ENCODE measurements at regions not wholly inside any gene's neighbourhood (a gene's known extent, or its start where the extent isn't known, plus 50 kb on each side); places are given as distances from the start of the nearest gene placed in this dataset.
A peak's percentile ranks its signal among the peaks of the same experiment; 100 is the strongest.
"Not testable (repeated sequence)": the region's sequence is repeated elsewhere in the genome, so short reads cannot be mapped to it uniquely, and the experiment has no call there.

DNA sequence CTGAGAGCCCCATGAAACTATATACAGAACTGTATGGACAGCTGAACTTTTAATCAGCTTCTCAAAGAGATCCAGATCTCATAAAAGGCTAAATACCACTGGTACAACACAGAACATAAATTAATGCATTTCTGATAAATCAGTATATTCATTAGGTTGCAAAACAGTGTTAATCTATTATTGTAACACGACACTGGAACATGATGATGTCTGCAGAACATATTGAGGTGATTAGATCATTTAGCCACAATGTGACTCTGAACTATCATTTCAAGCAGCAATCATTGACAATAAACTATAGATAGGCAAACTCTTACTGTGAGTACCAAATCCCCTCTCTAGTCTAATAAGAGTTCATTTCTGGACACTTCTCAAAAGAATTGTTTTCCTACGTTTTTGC, 50.3 kb downstream of the GASK1B start:
- peak; percentile 8 for DNase-seq

DNA sequence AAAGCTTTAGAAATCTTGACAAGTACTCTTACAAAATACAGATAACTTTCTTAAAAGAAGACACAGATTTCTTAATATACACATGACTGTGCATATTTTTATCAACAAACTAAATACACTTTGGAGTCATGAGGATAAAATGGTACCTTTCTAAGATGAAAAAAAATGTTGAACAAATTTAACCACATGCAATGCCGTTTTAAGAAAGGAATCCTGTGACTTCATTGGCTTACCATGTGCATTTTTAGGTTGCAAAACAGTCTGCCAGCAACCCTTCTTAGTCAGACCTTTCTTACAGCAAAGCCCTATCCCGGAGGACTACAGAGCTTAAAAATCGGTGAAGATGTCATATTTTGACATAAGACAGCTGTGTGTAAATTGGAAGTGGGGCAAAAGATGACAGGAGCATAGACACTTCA, 51.7 kb downstream of the GASK1B start:
- peak; percentile 89 for DNase-seq

DNA sequence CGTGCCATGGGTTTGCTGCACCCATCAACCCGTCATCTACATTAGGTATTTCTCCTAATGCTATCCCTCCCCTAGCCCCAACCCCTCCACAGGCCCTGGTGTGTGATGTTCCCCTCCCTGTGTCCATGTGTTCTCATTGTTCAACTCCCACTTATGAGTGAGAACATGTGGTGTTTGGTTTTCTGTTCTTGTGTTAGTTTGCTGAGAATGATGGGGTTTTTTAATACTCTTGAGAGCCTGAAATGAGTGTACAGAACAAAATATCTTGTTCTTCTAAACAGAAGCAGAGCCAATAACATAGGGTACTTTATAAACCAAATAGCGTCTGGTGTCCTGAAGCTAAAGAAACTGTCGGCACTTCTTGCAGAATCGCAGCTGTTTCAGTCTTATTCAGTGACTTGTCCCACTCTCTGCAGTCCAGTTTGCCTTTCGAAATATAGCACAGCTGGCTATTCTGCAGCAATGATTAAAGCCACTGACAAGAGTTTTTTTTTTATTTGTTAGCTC, 52.1 kb downstream of the GASK1B start:
- DNase-seq, result not testable (repeated sequence)

DNA sequence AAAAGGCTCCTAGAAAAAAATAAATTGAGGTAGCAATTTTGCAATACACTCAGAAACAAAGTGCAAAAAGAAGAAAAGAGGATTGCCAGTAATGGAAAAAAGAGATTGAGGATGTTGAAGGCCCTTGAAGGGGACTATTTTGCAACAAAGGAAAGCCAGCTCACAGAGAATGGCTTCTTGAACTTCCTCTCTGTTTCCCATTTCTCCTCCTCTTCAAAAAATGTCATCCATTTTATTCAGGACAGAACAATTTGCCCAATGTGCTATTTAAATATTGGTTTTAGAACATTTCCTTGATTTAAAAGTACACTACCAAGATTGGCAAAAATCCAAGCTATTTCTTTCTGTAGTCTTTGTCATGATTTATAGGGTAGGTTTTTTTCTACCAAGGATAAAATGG, 60.2 kb downstream of the GASK1B start:
- no peak for DNase-seq

DNA sequence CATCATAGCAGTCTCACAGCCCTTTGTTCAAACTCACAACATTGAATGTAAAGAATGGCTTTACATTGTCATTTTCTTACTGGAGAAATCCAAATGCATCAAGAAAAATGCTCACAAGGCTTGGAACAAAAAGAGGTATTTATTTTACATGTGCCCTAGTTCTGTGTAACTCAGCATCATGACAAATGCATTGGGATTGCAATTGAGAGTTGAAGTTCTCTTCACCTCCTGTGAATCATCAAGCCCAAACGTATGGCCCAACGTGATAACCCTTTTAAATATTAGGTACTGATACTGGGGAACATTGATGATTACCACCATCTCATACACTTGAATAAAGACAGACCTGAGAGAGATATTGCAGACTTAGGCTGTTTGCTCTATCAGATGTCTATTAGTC, 61.6 kb downstream of the GASK1B start:
- no peak for DNase-seq

DNA sequence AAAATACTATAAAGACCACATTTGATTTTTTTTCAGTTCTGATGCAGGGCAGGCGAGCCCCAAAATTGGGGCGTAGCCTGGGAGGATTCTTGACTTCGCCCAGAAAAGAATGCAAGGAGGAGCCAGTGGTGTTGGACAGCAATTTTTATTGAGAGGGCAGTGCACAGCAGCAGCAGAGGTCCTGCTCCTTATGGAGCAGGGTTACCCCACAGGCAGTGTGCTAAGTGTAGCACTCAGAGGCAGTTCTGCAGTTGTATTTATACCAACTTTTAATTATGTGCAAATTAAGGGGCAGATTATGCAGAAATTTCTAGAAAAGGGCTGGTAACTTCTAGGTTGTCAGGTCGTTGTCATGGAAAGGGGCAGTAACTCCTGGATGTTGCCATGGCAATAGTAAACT, 69.9 kb downstream of the GASK1B start:
- no peak for DNase-seq

DNA sequence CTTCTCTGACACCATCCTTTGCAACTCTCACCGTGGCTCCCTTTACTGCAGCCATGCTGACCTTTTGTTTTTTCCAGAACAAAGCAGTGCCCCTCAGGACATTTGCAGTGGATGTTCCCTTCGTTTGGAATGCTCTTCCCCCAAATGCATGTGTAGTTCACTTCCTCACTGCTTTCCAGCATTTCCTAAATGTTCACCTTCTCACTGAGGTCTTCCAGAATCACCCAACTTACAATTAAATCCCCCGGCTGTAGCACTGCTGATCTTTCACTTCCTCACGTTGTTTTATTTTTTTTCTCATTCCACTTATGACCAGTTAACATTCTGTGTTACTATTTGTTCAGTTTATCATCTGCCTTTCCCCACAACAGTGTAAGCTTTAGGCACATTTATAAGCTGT, 73.1 kb downstream of the GASK1B start:
- no peak for DNase-seq

DNA sequence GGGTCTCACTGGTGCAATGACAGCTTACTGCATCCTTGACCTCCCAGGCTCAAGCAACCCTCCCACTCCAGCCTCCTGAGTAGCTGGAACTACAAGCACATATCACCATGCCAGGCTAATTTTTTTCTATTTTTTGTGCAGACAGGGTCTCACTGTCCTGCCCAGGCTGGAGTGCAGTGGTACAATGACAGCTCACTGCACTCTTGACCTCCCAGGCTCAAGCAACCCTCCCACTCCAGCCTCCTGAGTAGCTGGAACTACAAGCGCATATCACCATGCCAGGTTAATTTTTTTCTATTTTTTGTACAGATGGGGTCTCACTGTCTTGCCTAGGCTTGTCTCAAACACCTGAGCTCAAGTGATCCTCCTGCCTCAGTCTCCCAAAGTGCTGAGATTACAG, 74.0 kb downstream of the GASK1B start:
- DNase-seq, result no peak

DNA sequence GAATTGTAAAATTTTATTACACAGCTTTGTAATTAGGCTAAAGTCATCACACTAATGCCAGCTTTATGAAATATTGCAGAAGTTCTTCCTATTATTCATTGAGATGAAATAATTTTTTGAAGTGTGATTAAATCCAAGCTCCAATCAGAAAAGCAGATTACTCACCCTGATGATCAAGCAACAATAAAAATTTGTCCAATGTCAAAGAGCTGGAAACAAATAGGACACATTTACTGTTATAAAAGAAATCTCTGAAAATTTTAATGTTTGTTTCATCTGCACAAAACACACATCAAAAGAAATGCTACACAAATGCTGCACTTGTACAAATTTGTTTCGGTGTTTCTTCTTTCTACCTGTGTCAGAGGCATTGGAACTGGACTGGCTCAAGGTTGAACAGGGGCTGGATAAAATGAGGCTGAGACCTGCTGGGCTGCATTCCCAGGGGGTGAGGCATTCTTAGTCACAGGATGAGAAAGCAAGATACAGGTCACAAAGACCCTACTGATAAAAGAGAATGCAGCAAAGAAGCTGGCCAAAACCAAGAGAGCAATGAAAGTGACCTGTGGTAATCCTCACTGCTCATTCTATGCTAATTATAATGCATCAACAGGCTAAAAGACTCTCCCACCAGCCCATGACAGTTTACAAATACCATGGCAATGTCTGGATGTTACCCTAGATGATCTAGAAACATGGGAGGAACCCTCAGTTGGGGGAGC, 78.3 kb downstream of the GASK1B start:
- DNase-seq, result peak; percentile 63

DNA sequence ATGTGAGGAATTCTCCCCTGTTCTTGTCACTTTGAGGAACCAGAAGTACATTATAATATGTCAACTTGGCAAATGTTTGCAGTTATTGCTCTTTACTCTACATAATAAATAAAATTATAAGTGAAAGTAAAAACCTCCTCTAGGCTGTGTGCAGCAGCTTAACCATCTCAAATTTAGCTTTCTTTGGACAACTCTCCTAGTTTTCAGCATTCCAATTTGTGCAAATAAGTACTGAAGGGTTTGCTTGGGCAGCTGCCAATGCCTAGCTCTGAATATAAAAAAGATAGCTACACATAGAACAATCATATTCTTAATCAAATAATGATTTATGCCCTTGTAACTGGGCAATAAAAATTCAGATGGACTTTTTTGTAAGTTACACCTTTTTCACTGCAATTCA, 82.5 kb downstream of the GASK1B start:
- no peak for DNase-seq

DNA sequence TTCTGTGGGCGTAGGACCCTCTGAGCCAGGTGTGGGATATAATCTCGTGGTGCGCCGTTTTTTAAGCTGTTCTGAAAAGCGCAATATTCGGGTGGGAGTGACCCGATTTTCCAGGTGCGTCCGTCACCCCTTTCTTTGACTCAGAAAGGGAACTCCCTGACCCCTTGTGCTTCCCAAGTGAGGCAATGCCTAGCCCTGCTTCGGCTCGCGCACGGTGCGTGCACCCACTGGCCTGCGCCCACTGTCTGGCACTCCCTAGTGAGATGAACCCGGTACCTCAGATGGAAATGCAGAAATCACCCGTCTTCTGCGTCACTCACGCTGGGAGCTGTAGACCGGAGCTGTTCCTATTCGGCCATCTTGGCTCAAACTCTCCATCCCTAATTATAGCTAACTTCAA, 82.9 kb downstream of the GASK1B start:
- DNase-seq, result not testable (repeated sequence)

DNA sequence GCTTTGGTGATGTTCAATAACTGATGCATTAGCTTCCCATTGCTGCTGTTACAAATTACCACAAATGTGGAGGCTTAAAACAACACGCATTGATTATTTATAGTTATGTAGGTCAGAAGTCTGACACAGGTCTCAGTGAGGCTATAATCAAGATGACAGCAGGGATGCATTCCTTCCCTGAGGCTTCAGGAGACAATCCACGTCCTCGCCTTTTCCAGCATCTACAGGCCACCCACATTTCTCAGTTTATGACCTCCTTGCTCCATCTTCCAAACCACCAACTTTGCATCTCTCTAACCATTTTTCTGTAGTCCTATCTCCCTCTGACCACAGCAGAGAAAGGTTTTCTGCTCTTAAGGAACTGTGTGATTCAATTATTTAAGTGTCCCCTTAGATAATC, 92.5 kb downstream of the GASK1B start:
- no peak for DNase-seq

DNA sequence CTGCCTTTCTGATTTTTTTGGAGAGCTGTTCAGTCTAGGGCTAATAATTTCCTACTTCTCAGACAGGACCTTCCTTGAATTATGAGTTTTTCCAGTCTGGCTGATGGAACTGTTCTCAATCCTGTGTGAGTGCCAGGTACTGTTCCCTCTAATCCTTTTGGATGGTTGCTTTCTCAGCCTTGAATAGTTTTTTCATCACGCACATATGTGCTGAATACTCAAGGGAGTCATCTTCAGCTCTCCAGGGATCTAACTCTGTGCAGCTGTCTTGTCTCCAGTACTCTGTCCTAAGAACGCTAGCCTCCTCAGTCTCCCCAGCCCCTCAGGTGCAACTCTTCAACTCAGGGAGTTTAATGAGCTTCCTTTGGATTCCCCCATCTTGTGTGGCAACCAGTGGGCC, 93.2 kb downstream of the GASK1B start:
- no peak for DNase-seq

DNA sequence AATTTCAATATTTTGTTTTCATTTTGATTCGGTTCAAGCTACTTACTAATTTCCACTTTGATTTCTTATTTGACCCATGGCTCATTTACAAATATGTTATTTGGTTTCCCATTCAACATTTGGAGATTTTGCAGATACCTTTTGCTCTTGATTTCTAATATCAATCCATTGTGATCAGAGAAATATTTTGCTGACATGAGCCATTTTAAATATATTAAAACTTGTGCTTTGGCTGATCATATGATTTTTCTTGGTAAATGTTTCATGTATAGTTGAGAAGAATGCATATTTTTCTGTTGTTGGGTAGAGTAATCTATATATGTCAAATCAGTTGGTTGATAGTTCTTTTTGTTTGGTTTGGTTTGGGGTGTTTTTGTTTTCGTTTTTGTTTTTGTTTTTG, 95.0 kb downstream of the GASK1B start:
- DNase-seq, result no peak

DNA sequence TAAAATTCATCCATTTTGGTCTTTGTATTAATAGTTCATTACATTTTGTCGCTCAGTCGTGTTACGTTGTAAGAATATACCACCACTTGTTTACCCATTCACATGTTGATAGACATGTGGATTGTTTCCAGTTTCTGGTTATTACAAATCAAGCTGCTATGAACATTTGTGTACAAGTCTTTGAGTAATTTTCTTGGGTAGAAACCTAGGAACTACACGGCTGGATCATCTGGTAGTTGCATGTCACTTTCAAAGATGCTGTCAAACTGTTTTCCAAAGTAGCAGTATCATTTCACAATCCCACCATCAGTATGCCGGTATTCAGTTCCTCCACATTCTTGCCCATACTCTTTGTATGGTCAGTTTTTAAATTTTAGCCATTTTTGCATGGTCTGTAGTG, 98.0 kb downstream of the GASK1B start:
- DNase-seq, result no peak

DNA sequence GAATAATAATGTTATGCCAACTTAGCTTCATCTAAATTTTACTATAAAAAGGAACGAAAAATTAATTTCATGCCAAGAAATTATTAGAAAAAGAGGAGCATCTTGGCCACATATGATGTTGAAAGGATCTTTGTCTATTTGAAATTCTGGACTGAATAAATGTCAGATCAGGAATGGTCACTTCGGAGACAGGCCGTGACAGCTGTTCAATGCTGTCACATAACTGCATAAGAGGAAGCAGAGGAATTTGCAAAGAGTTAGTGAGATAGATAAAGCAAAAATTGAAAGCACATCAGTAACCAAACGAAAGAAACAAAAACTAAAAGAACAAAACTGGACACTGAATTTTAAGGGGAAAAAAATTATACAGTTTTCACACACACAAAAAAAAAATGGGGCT, 100.9 kb downstream of the GASK1B start:
- DNase-seq, result no peak

DNA sequence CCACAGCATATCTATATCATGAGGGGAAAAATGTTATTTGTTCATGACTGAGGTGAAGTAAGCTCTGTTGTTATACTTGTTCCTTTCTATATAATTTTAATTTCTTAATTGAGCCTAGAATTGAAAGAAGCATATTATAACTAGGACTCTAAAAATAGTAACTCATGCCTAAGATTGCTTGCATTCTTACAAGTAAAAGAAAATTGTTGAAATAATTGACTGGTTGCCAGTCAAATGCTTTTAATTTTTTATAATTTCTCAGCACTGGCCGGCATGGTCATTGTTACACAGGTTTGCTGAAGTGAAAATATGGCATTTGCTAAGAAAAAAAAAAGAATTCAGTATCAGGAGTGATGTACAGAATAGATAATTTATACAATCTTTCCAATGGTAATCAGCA, 104.8 kb downstream of the GASK1B start:
- peak; percentile 57 for DNase-seq

DNA sequence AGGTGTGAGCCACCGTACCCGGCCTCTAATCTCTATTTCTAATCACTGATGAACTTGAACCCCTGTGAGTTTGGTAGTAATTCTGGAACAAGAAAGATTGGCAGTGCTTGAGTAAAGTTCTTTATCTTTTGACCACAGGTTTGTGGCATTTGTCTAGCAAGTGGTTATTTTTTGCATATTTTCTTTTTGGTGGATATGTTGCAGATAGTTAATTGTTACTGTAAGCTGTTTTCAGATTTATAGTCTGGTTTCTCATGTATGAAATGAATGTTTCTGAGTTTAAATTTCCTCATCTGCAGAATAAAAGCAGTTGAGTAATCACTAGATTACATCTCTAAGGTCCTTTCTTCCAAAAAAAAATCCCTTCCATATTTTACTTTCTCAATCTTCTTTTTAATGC, 105.2 kb downstream of the GASK1B start:
- DNase-seq, result peak; percentile 31

DNA sequence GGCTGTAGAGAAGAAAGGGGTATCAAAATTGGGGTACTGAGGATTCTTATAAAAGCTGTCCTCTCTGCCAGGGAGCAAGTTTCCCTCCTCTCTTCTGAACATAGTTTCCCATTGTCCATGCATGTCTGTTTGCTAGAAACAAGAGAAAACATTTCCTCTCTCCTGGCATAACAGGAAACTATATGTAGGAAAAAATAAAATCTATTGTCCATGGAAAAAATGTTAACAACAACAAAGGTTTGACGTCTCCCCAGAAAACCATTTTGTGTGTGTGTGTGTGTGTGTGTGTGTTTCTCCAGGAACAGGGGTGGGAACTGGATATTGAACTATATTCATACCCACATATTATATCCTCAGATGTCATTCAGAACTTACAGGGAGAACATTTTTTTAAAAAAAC, 107.2 kb downstream of the GASK1B start:
- no peak for DNase-seq

DNA sequence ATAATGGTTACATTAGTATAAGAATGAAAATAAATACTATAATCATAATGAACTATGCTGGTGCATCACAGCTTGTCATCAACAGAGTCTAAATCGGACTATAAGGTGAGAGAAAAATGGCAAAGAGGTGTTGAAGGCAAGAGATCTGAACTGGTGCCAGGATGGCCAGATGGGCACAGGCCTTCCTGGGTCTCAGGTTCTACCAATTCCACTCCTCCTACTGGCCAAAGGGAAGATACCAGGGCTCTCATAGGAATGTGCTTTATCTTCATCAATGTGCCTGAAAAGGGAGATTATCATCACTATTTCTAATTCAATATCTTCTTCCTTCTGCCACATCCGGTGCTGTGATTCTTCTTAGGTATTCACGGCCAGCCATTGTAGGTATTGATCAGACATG, 107.6 kb downstream of the GASK1B start:
- DNase-seq, result no peak

DNA sequence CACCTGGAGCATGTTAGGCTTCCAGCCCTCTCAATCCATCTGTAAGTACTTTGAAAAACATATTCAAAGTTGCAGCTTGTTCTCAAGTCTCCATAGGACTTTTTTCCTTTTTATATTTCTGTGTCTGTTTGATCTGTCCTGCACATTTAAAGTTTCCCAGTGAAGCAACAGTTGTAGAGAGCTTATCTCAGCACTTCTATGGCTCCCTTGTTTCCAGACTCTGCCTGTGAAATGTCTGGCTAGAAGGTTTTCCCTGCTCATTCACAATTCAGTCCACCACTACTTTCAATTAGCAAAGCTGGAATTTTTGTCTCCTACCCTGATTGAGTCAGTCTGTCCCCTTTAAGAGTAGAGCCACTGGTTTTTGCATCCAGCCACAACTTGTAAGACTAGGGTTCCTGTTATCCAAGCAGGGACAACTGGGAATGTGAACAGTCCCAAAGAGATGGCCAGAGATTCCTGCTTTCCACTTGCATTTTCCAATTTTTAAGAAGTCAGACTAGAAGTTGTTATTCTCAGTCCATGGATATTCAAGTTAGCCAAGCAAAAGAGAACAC, 116.1 kb downstream of the GASK1B start:
- DNase-seq, result no peak

DNA sequence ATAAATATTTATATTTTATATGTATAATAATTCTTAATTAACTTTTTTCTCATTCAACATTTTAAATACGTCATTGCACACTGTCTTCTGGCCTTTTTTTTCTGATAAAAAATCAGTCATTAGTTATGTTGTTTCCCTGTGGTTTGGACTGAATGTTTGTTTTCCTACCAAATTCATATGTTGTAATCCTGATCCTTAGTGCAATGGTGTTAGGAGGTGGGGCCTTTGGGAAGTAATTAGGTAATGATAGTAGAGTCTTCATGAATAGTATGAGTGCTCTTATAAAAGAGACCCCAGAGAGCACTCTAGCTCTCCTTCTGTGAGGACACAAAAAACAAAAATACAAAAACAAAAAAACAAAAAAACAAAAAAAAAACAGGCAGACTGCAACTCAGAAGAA, 117.2 kb downstream of the GASK1B start:
- no peak for DNase-seq

DNA sequence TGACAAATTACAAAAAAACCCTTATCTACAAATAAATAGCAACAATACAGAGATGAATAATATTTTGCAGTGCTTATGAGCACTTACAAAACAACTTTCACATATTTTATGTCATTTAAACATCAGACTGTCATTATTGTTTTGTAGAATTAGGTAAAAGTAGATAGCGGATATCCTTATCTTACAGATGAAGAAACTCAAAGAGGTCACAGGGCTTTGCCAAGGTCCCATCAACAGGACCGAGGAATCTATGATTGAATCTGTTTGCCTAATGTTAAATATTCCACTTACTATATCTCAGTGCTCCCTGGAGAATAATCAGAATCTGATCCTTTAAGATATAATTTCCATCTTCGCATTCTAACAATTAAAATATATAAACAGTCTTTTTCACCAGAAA, 119.0 kb downstream of the GASK1B start:
- DNase-seq, result no peak

DNA sequence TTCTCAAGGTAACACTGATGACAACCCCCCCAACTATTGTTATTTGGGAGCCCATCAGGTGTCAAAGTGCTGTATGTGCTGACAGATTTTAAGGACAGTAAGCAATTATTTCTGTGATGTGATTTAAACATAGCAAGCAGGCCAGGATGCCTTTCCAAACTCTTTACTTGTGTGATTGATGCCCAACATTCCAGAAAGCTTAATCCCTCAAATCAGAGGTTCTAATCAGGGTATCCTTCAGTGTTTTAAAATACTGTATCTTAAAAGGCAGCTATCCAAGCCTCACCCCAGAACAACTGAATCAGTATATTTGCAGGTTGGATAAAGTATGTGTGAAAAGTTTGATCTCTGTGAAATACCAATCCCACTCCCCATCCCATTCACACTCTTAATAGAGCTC, 119.7 kb downstream of the GASK1B start:
- DNase-seq, result no peak
